ENCODE measurements at regions not wholly inside any gene's neighbourhood (a gene's known extent, or its start where the extent isn't known, plus 50 kb on each side); places are given as distances from the start of the nearest gene placed in this dataset.

DNA sequence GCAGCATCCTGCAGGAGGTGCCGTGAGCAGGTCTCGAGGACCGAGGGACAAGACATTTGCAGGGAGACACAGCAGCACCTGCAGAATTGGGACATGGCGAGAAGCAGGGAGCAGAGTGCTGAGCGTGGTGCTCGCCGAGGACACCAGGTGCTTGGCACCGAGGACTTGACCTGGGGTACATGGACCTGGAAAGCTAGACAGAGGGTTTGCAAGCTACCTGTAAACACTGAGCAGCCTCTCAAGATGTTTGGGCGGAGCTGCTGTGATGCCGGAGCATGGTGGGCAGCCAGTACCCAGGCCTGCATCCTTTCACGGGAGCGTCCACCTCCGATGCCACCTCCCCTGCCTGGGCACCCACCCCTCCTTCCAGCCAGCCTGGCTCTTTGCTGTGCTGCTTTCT, 773.2 kb downstream of the TBC1D22A start:
- TF ChIP-seq CTCF (IDR thresholded peaks at IDR 0.05; ENCODE audit: insufficient read depth, low read length, poor library complexity, severe bottlenecking) (no peak), EZH2phosphoT487 (conservative IDR thresholded peaks at IDR 0.05; ENCODE audit: low read length) (no peak)
